HG02973 (cell line): ENCODE measurements at regions not wholly inside any gene's neighbourhood (a gene's known extent, or its start where the extent isn't known, plus 50 kb on each side); places are given as distances from the start of the nearest gene placed in this dataset.

Experiments used
- ATAC-seq: cut with Tn5 transposase; IDR thresholded peaks from one replicate; pipeline ENCODE4 v1.9.1; 2021; ENCODE audit warnings: moderate library complexity; ENCODE audit not compliant: unreplicated experiment

- ATAC-seq = no peak
These were observed 217.5 kb downstream of the SOX9 start for GRCh38 chr17:72338304-72338703.

- no peak for ATAC-seq
These were observed 218.3 kb downstream of the SOX9 start for GRCh38 chr17:72338847-72339790.

GRCh38 chr17:72340836-72341235, 220.0 kb downstream of the SOX9 start:
- no peak for ATAC-seq

GRCh38 chr17:72342061-72342460, 221.2 kb downstream of the SOX9 start:
- no peak for ATAC-seq

GRCh38 chr17:72342627-72343527, 222.1 kb downstream of the SOX9 start:
- no peak for ATAC-seq

GRCh38 chr17:72343911-72344310, 223.1 kb downstream of the SOX9 start:
- no peak for ATAC-seq

GRCh38 chr17:72344613-72345012, 223.8 kb downstream of the SOX9 start:
- ATAC-seq = no peak

GRCh38 chr17:72345088-72345487, 224.3 kb downstream of the SOX9 start:
- no peak for ATAC-seq

- ATAC-seq = no peak
These were observed 224.7 kb downstream of the SOX9 start for GRCh38 chr17:72345536-72345935.

GRCh38 chr17:72346306-72346705, 225.5 kb downstream of the SOX9 start:
- no peak for ATAC-seq

GRCh38 chr17:72349011-72349410, 228.2 kb downstream of the SOX9 start:
- no peak for ATAC-seq

GRCh38 chr17:72349491-72349995, 228.7 kb downstream of the SOX9 start:
- ATAC-seq = no peak

GRCh38 chr17:72350073-72350472, 229.3 kb downstream of the SOX9 start:
- ATAC-seq = no peak

- no peak for ATAC-seq
These were observed 230.5 kb downstream of the SOX9 start for GRCh38 chr17:72351365-72351764.

GRCh38 chr17:72351884-72352346, 231.1 kb downstream of the SOX9 start:
- ATAC-seq = no peak

GRCh38 chr17:72353502-72353901, 232.7 kb downstream of the SOX9 start:
- no peak for ATAC-seq

- ATAC-seq = no peak
These were observed 233.3 kb downstream of the SOX9 start for GRCh38 chr17:72354071-72354470.

GRCh38 chr17:72357764-72358365, 237.0 kb downstream of the SOX9 start:
- no peak for ATAC-seq

- no peak for ATAC-seq
These were observed 237.6 kb downstream of the SOX9 start for GRCh38 chr17:72358465-72358864.

GRCh38 chr17:72359274-72359673, 238.5 kb downstream of the SOX9 start:
- ATAC-seq = no peak

GRCh38 chr17:72359811-72360210, 239.0 kb downstream of the SOX9 start:
- ATAC-seq = no peak
